Kidney (tissue), 13 donors: ENCODE measurements at regions not wholly inside any gene's neighbourhood (a gene's known extent, or its start where the extent isn't known, plus 50 kb on each side); places are given as distances from the start of the nearest gene placed in this dataset.

Experiments
- DNase-seq, 5 donors: peaks; one replicate each; pipeline ENCODE4 v3.0.0-alpha.2; 2013 to 2020
- FAIRE-seq: peaks from 2 replicates; lab custom pipeline; 2012; peaks lifted over from hg19 to GRCh38; lab: Jason Lieb, UNC
- H3K27ac ChIP-seq, 2 donors: one replicate each; pipeline ENCODE4 v1.7.0; 2013; ENCODE audit warnings: low read depth in 2 of 2, low read length in 2 of 2, inconsistent platforms in 1 of 2
- H3K27me3 ChIP-seq: one replicate; pipeline ENCODE4 v1.7.1; 2013; ENCODE audit warnings: low read length, inconsistent platforms; ENCODE audit not compliant: control insufficient read depth, insufficient read depth
- H3K36me3 ChIP-seq, 3 donors: one replicate each; pipeline versions ENCODE4 v1.7.0 to v1.7.1; 2013; ENCODE audit warnings: low read length in 3 of 3, control low read depth in 1 of 3, inconsistent platforms in 1 of 3; ENCODE audit not compliant: insufficient read depth in 3 of 3, control insufficient read depth in 2 of 3
- H3K4me1 ChIP-seq, 3 donors: one replicate each; pipeline versions ENCODE4 v1.7.0 to v1.7.1; 2013; ENCODE audit warnings: low read length in 3 of 3, inconsistent platforms in 1 of 3, low read depth in 1 of 3; ENCODE audit not compliant: control insufficient read depth in 2 of 3, insufficient read depth in 2 of 3
- H3K4me3 ChIP-seq, 3 donors: one replicate each; pipeline versions ENCODE4 v1.7.0 to v1.8.1; 2013; ENCODE audit warnings: low read length in 3 of 3, control low read depth in 1 of 3, inconsistent platforms in 1 of 3
- H3K9ac ChIP-seq, 3 donors: one replicate each; pipeline versions ENCODE4 v1.7.0 to v1.7.1; 2013; ENCODE audit warnings: low read length in 3 of 3, control low read depth in 1 of 3, inconsistent platforms in 1 of 3
- H3K9me3 ChIP-seq, 3 donors: one replicate each; pipeline versions ENCODE4 v1.7.0 to v1.7.1; 2013; ENCODE audit warnings: low read length in 3 of 3, control low read depth in 1 of 3, inconsistent platforms in 1 of 3; ENCODE audit not compliant: control insufficient read depth in 2 of 3, insufficient read depth in 1 of 3
- CTCF ChIP-seq: IDR thresholded peaks from 3 replicates; pipeline ENCODE4 v1.5.1; 2012; ENCODE audit warnings: mild to moderate bottlenecking, moderate library complexity, borderline replicate concordance; ENCODE audit not compliant: insufficient read depth; ENCODE audit errors: extremely low read depth
- intact Hi-C: fragments of 100-400 bp; cut with DNase I; formaldehyde crosslinking; loops from one replicate; pipeline ENCODE4 v1.11.1; 2022
- donor health status: control.
- donor health status: control.
- donor health status: control.
- donor health status: control.
- donor health status: control.
- donor health status: DM: yes; HTN: yes; CAD: no.
- donor health status: Normal renal cell carcinoma (clear cell type).

- FAIRE-seq (no peak), DNase-seq (no peak)
- Histone ChIP-seq H3K27ac (no peak overlapping the region), H3K36me3 (no peaks in the 10 kb centered on the region), H3K4me1 (peaks cover 0 to 2% (median 0%) of the 10 kb centered on the region in 3 donors), H3K27me3 (no peaks in the 10 kb centered on the region), H3K9ac (no peak overlapping the region), H3K4me3 (no peak overlapping the region), H3K9me3 (peaks cover 2 to 9% (median 4%) of the 10 kb centered on the region in 3 donors)
- intact Hi-C loops: no loop called here
- TF ChIP-seq CTCF: no peak
These were observed 53.2 kb upstream of the SYPL1 start for GRCh38 chr7:106165337-106165736.

- intact Hi-C loops: no loop called here
- no peak for DNase-seq
- no peak for FAIRE-seq
- H3K4me1 ChIP-seq: peaks cover 0 to 2% (median 0%) of the 10 kb centered on the region in 3 donors
- no peak for TF ChIP-seq CTCF
- H3K9ac ChIP-seq: no peak overlapping the region
- H3K27me3 ChIP-seq: no peaks in the 10 kb centered on the region
- no peak overlapping the region for H3K4me3 ChIP-seq
- no peaks in the 10 kb centered on the region for H3K36me3 ChIP-seq
- H3K9me3 ChIP-seq: peaks cover 2 to 13% (median 4%) of the 10 kb centered on the region in 3 donors
- H3K27ac ChIP-seq: no peak overlapping the region
These were observed 51.1 kb upstream of the SYPL1 start for GRCh38 chr7:106163257-106163656.
